A549 (cell line): ENCODE measurements at regions not wholly inside any gene's neighbourhood (a gene's known extent, or its start where the extent isn't known, plus 50 kb on each side); places are given as distances from the start of the nearest gene placed in this dataset.

Source experiments
- ATAC-seq, 2 experiments: fragments of 200-7000 bp in 1 of 2; fragments of >200 bp in 1 of 2; cut with Nextera tagmentation in 1 of 2; cut with Tn5 transposase in 1 of 2; 3 replicates each; pipeline versions ENCODE4 v1.8.0 to v1.9.1; 2018 to 2020; ENCODE audit warnings: mild to moderate bottlenecking in 1 of 2, moderate library complexity in 1 of 2
- CTCF ChIA-PET: fragments of 300-600 bp; sonication (Branson Sonifier 250); formaldehyde crosslinking; extraction: SDS; loops from one replicate; lab custom pipeline; 2021; ENCODE audit warnings: antibody characterized with exemption, inconsistent platforms; lab: Yijun Ruan, JAX
- POLR2A ChIA-PET: fragments of 350-600 bp; formaldehyde crosslinking; extraction: SDS; loops from one replicate; lab custom pipeline; 2021; ENCODE audit warnings: antibody characterized with exemption, inconsistent platforms; lab: Yijun Ruan, JAX
- DNase-seq, 2 experiments: peaks; one replicate each; pipeline versions ENCODE4 v3.0.0 to v3.0.0-alpha.2; 2011 to 2016; ENCODE audit warnings: low read depth in 1 of 2, low spot score in 1 of 2
- FAIRE-seq: peaks from 2 replicates; lab custom pipeline; 2011; peaks lifted over from hg19 to GRCh38; lab: Jason Lieb, UNC
- H3K27ac ChIP-seq, 2 experiments: fragments of >200 bp; sonication (Bioruptor Twin); formaldehyde crosslinking; 3 replicates each; pipeline ENCODE4 v1.5.1; 2016 to 2017
- H3K4me1 ChIP-seq: fragments of >200 bp; sonication (Bioruptor Twin); formaldehyde crosslinking; 3 replicates; pipeline ENCODE4 v1.6.1; 2016
- H3K4me2 ChIP-seq: fragments of >200 bp; sonication (Bioruptor Twin); formaldehyde crosslinking; 3 replicates; pipeline ENCODE4 v1.6.1; 2016
- H3K4me3 ChIP-seq: fragments of >200 bp; sonication (Bioruptor Twin); formaldehyde crosslinking; 3 replicates; pipeline ENCODE4 v1.5.1; 2016
- H3K9me3 ChIP-seq: fragments of >200 bp; sonication (Bioruptor Twin); formaldehyde crosslinking; 3 replicates; pipeline ENCODE4 v1.6.1; 2016
- BHLHE40 ChIP-seq: IDR thresholded peaks from 2 replicates; pipeline ENCODE4 v1.6.1; 2012; ENCODE audit warnings: low read depth, low read length, inconsistent platforms
- CBX2 ChIP-seq: fragments of 200-600 bp; sonication (generic); IDR thresholded peaks from 2 replicates; pipeline ENCODE4 v1.6.1; 2016; ENCODE audit warnings: low read depth, mild to moderate bottlenecking, borderline replicate concordance
- CHD2 ChIP-seq: fragments of 150-350 bp; IDR thresholded peaks from 2 replicates; pipeline ENCODE4 v1.6.1; 2014; ENCODE audit warnings: low read length; ENCODE audit not compliant: partially characterized antibody
- E2F6 ChIP-seq: IDR thresholded peaks from 2 replicates; pipeline ENCODE4 v1.6.1; 2012; ENCODE audit warnings: low read depth, borderline replicate concordance
- ELK1 ChIP-seq: fragments of 150-350 bp; IDR thresholded peaks from 2 replicates; pipeline ENCODE4 v1.6.1; 2014; ENCODE audit warnings: low read depth, mild to moderate bottlenecking, low read length
- EP300 ChIP-seq, 2 experiments: fragments of >200 bp; sonication (Bioruptor Twin); formaldehyde crosslinking; IDR thresholded peaks; 2 replicates in 1 of 2; 3 replicates in 1 of 2; pipeline ENCODE4 v1.6.1; 2016 to 2017
- ESRRA ChIP-seq: fragments of 150-350 bp; IDR thresholded peaks from 2 replicates; pipeline ENCODE4 v1.6.1; 2014; ENCODE audit warnings: mild to moderate bottlenecking, low read length, borderline replicate concordance
- FOXS1 ChIP-seq: fragments of 250-450 bp; sonication (Bioruptor Pico); IDR thresholded peaks from 2 replicates; pipeline ENCODE4 v1.5.0; 2020; ENCODE audit warnings: mild to moderate bottlenecking, moderate library complexity
- HES2 ChIP-seq: fragments of >200 bp; sonication (Bioruptor Twin); formaldehyde crosslinking; IDR thresholded peaks from 2 replicates; pipeline ENCODE4 v1.6.1; 2016
- HEYL ChIP-seq: fragments of 250-450 bp; sonication (Bioruptor Pico); IDR thresholded peaks from 2 replicates; pipeline ENCODE4 v1.8.0; 2021; ENCODE audit warnings: mild to moderate bottlenecking, moderate library complexity
- JUN ChIP-seq, 2 experiments: fragments of >200 bp; sonication (Bioruptor Twin); formaldehyde crosslinking; IDR thresholded peaks; 2 replicates in 1 of 2; 3 replicates in 1 of 2; pipeline ENCODE4 v1.6.1; 2016 to 2017
- JUNB ChIP-seq: fragments of >200 bp; sonication (Bioruptor Twin); formaldehyde crosslinking; IDR thresholded peaks from 2 replicates; pipeline ENCODE4 v1.6.1; 2016
- MAFK ChIP-seq: fragments of 450-650 bp; IDR thresholded peaks from 2 replicates; pipeline ENCODE4 v1.6.1; 2014; ENCODE audit not compliant: partially characterized antibody
- MAZ ChIP-seq: fragments of 150-350 bp; IDR thresholded peaks from 2 replicates; pipeline ENCODE4 v1.6.1; 2014; ENCODE audit warnings: antibody characterized with exemption, low read depth, low read length, borderline replicate concordance
- MYC ChIP-seq: IDR thresholded peaks from 2 replicates; pipeline ENCODE4 v1.6.1; 2012; ENCODE audit warnings: mild to moderate bottlenecking, inconsistent platforms, low read length, improper control_type of control experiment, borderline replicate concordance
- NR3C1 ChIP-seq: fragments of >200 bp; sonication (Bioruptor Twin); formaldehyde crosslinking; IDR thresholded peaks from 3 replicates; pipeline ENCODE4 v1.6.1; 2017
- RARB ChIP-seq: fragments of 250-450 bp; sonication (Bioruptor Pico); IDR thresholded peaks from 2 replicates; pipeline ENCODE4 v1.8.0; 2021; ENCODE audit warnings: mild to moderate bottlenecking, moderate library complexity
- REST ChIP-seq: fragments of 200-600 bp; sonication (generic); IDR thresholded peaks from 2 replicates; pipeline ENCODE4 v1.6.1; 2016; ENCODE audit warnings: antibody characterized with exemption, mild to moderate bottlenecking, moderate library complexity
- SREBF2 ChIP-seq: fragments of 450-650 bp; IDR thresholded peaks from 2 replicates; pipeline ENCODE4 v1.6.1; 2014; ENCODE audit warnings: mild to moderate bottlenecking, moderate library complexity
- USF2 ChIP-seq: fragments of 450-650 bp; IDR thresholded peaks from 2 replicates; pipeline ENCODE4 v1.6.1; 2014; ENCODE audit warnings: antibody characterized with exemption
- ZFP36 ChIP-seq: fragments of 450-650 bp; IDR thresholded peaks from 2 replicates; pipeline ENCODE4 v1.6.1; 2014; ENCODE audit warnings: borderline replicate concordance; ENCODE audit not compliant: partially characterized antibody
- WGBS: methylation state at CpG from one replicate; pipeline ENCODE4 v1.1.6; 2017; ENCODE audit errors: missing lambda C conversion rate; 5-methylcytosine and 5-hydroxymethylcytosine counted together

- TF ChIP-seq E2F6 (no peak), RARB (no peak), CBX2 (no peak), SREBF2 (no peak), EP300 (IDR thresholded peaks at IDR 0.05) (no peak)
Observed at GRCh38 chr3:40649346-40649745, 124.6 kb downstream of the ZNF621 start (continued).

DNA sequence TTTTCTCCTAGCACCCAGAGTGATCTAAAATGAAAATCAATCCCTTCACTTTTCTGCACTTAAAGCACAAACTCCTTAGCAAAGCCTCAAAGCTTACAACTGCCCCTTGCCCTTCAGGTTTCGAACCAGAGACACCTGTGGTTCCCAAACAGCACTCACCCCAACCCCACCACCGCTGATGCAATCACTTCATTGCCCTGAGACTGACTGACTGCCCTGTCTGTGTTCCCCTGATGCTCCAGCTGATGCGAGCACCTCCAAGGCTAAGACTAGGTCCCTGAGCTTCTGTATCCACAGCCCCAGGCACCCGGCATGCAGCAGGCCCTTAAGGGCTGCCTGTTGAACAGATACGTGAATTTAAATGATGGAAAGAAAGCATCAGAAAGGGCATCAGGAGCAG lies 127.3 kb downstream of the ZNF621 start:
- Histone ChIP-seq H3K4me3 (no peak overlapping the region), H3K4me1 (no peaks in the 10 kb centered on the region), H3K4me2 (no peak overlapping the region), H3K9me3 (no peaks in the 10 kb centered on the region), H3K27ac (no peak overlapping the region)
- ChIA-PET CTCF (interaction anchor here (1.3 kb wide), 1 partner anchor 12 kb away, joined by 3 read pairs; no protein-coding TSS in a partner anchor), POLR2A (no interaction called here)
- FAIRE-seq (no peak), DNase-seq (no peak), ATAC-seq (no peak)
- 48% methylated on average over 4 of the region's 5 CpGs for WGBS
- no peak for TF ChIP-seq MAFK
- no peak for TF ChIP-seq SREBF2
- TF ChIP-seq MAZ, result no peak
- TF ChIP-seq ZFP36, result no peak
- no peak for TF ChIP-seq MYC
- no peak for TF ChIP-seq JUNB
- no peak for TF ChIP-seq FOXS1
- TF ChIP-seq HES2, result no peak
- TF ChIP-seq CHD2, result no peak
- no peak for TF ChIP-seq ESRRA

DNA sequence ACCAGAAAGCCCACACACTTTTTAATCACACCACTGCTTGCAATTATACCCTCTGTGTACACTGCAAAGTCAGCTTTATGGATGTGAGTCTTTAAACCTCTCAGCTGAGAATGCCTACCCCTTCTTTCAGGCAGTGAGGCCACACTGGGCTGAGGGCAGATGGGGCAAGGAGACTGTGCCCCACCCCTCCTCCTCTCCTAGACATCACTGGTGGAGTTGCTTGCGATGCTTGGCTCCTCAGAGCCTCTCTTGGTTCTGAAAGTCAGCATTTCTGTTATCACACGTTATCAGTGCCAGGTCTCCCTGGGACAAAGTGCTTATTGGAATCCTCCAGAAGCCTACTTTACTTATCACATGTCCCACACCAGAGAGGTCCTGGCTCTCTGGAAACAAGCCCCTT lies 128.2 kb downstream of the ZNF621 start:
- ChIA-PET CTCF (interaction anchor here (1.3 kb wide), 1 partner anchor 11 kb away, joined by 3 read pairs; no protein-coding TSS in a partner anchor), POLR2A (no interaction called here)
- Histone ChIP-seq H3K4me3 (no peak overlapping the region), H3K4me1 (no peaks in the 10 kb centered on the region), H3K27ac (no peak overlapping the region), H3K4me2 (no peak overlapping the region), H3K9me3 (no peaks in the 10 kb centered on the region)
- 13% methylated on average over 1 of the region's 2 CpGs for WGBS
- FAIRE-seq, result no peak
- no peak for DNase-seq
- no peak for ATAC-seq
- no peak for TF ChIP-seq USF2
- no peak for TF ChIP-seq HEYL (CRISPR knock-in tag)
- no peak for TF ChIP-seq NR3C1
- TF ChIP-seq EP300 (IDR thresholded peaks at IDR 0.05), result no peak
- no peak for TF ChIP-seq BHLHE40
- no peak for TF ChIP-seq ELK1
- TF ChIP-seq JUN (IDR thresholded peaks at IDR 0.05), result no peak
- TF ChIP-seq MYC, result no peak
- TF ChIP-seq FOXS1, result no peak
- TF ChIP-seq HES2, result no peak
- TF ChIP-seq REST, result no peak
